NCI-H1048 (cell line): ENCODE measurements at regions not wholly inside any gene's neighbourhood (a gene's known extent, or its start where the extent isn't known, plus 50 kb on each side); places are given as distances from the start of the nearest gene placed in this dataset.
"Not testable (repeated sequence)": the region's sequence is repeated elsewhere in the genome, so short reads cannot be mapped to it uniquely, and the experiment has no call there.

Source experiments
- DNase-seq: peaks from one replicate; lab custom pipeline; 2025; lab: John Stamatoyannopoulos, UW

GRCh38 chr5:2569774-2570542 lies 181.5 kb downstream of the IRX2 start:
- no peak for DNase-seq

GRCh38 chr5:2569176-2569575 lies 182.3 kb downstream of the IRX2 start:
- DNase-seq = no peak

DNA sequence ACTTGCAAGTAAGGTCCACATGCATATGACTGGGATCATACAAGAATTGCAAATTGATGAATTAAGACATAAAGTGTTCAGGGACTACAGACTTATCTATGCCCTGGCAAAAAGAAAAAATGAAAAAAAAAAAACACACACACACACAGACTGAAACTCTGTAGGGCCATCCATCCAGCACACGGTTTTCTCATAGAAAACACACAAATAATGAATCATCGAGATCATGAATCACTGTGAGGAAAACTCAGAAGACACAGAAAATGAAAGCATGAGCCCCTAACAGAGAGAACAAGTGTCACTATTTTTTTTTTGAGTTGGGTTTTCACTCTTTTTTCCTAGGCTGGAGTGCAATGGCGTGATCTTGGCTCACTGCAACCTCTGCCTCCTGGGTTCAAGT lies 185.2 kb downstream of the IRX2 start:
- DNase-seq = no peak

- DNase-seq = no peak
These were observed 186.3 kb downstream of the IRX2 start for GRCh38 chr5:2565147-2565546.

DNA sequence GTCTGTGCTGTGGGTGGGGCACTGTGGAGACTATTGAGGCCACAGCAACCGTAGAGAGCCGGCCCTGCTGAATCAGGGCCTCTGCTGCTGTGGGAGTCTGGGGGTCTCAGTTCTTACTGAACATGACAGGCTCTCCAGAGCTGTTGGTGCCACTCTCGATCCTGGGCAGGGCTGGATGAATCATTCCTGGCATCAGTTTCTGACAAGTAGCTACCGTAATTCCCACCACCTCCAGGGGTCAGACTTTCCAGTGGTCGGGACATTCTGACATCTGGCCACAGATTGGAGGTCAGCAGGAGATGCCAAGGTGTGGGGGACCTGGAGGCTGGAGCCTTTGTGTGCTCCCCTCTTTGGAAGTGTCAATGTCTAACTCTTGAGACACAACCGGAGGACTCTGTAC lies 188.4 kb downstream of the IRX2 start:
- DNase-seq = no peak

- no peak for DNase-seq
These were observed 189.4 kb downstream of the IRX2 start for GRCh38 chr5:2562036-2562435.

DNA sequence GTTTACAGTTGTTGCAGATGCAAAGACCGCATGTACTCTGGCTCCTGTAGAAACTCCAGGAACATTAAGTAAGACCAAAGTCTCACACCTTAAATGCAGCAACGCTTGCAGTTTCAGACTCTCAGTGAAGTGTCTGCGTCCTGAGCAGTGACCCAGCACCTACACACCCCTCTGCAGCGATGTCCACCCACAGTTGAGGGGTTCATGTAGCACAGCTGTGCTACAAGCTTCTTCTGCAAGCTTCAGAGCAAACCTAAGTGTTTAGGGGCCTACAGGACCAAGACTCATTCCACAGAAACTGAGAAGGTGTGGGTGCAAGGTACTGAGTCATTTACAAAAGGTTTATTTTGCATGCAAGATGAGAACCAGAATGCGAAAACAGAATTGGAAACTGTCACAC lies 191.0 kb downstream of the IRX2 start:
- no peak for DNase-seq

- DNase-seq = no peak
These were observed 194.0 kb downstream of the IRX2 start for GRCh38 chr5:2557435-2557834.

DNA sequence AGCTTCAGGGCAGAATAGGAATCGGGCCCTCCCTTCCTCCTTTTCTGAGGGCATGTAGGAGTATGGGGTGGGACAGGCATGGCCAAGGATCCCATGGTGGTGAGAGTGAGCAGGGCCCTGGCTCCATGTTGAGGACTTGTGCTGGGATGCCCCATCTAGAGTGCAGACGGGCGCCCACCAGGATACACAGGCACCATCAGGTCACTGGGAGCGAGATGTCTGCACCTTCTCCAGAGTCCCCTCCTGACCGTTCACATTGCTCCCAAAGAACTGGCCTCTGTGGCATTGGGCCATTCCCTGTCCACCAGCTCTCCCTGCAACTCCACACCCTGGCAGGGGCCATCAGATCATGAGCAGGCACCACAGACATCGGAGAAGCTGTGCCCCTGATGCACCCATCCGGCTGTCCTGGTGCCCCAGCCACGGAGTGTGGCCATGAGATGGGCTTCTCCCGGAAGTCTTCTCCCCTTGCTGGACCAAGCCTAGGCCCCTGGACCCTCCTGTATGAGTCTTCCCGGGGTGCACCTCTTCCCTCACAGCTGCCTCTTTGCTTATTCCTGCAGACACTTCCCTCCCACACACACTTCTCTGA lies 195.0 kb downstream of the IRX2 start:
- DNase-seq = no peak

GRCh38 chr5:2553611-2554010 lies 197.9 kb downstream of the IRX2 start:
- DNase-seq = no peak

DNA sequence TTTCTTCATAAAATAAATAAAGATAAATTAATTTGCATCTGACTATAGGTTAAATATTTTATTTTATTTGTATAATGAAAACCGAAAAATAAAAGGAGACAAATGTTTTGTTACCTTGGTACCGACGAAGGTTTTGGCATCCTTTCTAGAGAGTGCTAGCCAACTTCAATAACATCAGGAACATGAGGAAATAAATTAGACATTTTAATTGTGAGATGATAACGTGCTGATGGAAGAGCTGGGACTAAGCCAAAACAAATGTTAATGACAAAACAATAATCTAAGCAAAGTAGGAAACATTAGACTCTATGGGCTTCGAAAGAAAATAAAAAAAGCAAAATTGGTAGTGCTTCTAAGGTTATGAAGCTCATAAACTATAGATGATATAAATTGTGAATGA lies 201.0 kb downstream of the IRX2 start:
- no peak for DNase-seq

DNA sequence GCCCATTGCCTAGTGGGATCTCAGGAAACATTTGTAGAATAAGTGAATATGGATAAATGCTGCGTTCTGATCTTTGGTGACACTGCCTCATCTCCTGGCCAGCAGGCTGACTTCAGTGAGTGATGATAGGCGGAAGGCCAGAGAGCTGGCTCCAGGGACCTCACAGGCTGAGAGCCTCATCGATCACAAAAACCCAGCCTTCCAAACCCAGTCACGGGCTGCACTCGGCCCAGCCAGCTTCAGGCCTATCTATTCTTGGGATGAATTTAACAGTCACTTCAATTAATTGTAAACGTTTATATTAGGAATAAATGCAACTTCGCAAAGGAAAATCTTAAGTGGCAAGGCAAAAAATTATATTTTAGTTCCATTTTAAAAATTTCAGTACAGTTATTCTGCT lies 201.6 kb downstream of the IRX2 start:
- DNase-seq = no peak

GRCh38 chr5:2549354-2549753 lies 202.1 kb downstream of the IRX2 start:
- DNase-seq = no peak

GRCh38 chr5:2546938-2547337 lies 204.5 kb downstream of the IRX2 start:
- no peak for DNase-seq

DNA sequence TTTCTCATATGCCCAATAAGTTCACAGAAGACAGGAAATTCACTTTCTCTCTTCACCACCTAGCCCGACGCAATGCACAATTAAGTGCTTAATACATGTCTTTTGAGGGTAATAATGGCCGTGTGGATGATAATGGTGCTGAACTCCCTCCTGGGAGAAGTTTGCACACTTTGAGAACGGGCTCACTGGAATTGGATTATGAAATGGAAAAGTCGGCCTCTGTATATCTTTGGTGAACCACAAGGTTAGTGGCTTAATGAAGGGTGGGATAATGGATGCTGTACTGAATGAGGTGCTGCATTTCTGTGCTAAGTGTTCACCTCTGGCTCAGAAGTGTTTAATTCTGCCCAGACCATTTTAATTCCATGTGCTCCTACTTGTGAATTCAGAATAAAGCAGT lies 207.5 kb downstream of the IRX2 start:
- DNase-seq = no peak

GRCh38 chr5:2542821-2543220 lies 208.7 kb downstream of the IRX2 start:
- no peak for DNase-seq

DNA sequence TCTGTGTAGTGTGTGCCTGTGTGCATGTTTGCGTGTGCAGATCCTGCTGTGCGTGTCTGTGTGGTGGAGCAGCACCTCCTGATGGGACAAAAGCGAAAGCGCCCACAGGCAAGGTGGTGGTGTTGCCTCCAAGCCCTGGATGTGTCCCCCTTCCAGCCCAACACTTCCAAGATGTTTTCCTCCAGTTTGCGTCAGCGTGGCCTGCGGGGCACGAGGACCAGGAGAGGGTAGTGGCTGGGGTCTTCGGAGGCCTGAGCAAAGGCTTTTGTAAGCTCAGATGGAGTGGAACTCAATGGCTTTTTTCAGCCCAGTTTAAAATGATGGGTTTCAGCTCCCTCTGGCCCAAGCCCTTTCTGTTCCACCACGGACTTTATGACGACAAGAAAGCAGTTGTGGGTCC lies 209.5 kb downstream of the IRX2 start:
- no peak for DNase-seq

- DNase-seq = no peak
These were observed 213.3 kb downstream of the IRX2 start for GRCh38 chr5:2538169-2538568.

- no peak for DNase-seq
These were observed 213.9 kb downstream of the IRX2 start for GRCh38 chr5:2537378-2538145.

DNA sequence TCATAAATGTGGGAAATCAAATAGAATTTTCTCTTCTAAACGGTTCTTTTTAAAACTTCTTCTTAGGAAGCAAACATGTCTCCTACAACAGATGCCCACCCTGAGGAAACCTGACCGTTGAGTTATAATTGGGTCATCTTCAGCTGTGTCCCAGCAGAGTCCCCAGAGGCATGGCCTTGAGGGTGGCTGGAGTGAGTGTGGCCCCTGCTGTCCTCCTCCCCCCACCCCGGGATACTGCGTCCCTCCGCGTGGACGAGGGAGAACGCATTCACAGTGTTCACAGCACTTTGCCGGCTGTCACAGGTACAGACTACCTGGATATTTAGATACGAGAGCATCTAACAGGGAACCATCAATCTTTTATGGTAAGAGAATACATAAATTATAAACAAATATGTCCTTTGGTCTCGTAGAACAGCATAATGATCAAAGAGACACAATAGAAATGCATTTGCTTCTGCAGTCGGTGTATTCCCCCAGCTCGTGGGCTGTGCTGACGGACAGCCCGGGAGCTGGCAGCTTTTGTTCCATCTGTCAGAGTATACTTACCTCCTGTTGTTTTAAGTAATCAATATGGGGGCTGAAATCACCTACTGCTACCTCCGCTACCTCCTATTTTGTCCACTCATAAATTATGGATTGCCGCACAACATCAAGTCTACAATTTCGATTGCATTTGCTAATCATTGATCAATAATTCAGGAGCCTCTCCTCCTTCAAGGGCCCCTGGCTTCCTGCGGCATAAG lies 214.7 kb downstream of the IRX2 start:
- no peak for DNase-seq

DNA sequence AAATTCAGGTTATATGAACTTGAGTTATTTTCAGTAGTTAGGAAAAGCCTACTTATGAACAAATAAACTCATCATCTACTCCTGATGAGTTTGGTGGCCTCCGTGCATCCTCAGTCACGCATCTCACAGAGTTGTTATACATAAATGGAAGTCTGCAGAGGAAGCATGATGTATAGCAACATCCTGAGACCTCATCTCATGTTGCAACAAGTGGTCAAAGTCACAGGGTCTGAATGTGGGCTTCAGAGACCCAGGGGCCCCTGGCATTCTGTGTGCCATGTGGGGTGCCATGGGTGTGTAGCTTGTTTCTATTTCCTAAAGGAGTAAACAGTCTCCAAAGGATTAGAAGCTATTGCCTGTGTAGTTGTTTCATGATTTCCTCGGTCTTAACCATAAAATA lies 216.5 kb downstream of the IRX2 start:
- no peak for DNase-seq

DNA sequence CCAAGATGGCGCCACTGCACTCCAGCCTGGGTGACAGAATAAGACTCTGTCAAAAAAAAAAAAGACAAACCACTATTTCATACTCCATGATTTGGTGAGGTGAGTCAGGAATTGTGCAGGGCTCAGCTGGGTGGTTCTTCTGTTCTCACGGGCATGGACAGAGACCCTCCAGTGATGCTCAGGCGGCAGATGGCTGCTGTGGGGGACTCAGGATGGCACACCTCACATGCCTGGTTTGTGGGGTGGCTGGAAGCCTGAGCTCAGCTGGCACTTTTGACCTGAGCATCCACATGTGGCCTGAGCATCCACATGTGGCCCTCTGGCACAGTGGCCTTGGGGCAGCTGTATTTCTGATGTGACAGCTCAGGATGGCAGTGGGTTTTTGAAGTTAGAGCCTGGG lies 217.2 kb downstream of the IRX2 start:
- DNase-seq = no peak

GRCh38 chr5:2533848-2534247 lies 217.6 kb downstream of the IRX2 start:
- not testable (repeated sequence) for DNase-seq
